ENCODE measurements at regions not wholly inside any gene's neighbourhood (a gene's known extent, or its start where the extent isn't known, plus 50 kb on each side); places are given as distances from the start of the nearest gene placed in this dataset.

DNA sequence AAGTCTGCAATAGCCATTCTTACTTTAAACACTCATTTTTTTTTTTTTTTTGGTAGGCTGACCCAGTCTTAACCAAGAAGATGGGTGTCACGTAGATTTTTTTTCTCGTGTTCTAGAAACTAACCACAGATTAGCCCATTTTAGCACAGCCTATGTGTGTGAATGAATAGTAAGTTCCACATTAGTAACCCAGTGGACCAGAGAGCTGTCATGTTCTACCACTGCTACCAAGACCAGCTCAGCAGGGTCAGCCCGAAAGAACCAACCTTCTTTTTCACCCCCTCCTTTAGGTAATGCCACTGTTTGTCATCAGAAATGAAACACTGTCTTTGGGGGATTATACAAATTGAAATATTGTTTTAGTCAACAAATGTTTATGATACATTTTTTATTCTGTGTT, 221.1 kb upstream of the PLXNA2 start:
- H3F3A ChIP-seq (ENCODE audit: insufficient read depth) = no peaks in the 10 kb centered on the region
- H3K79me2 ChIP-seq (ENCODE audit: insufficient read depth, low read length) = no peaks in the 10 kb centered on the region
- H4K20me1 ChIP-seq (ENCODE audit: low read depth, low read length) = no peaks in the 10 kb centered on the region
- no peaks in the 10 kb centered on the region for H3K27me3 ChIP-seq (ENCODE audit: low read length)
- H3K9me3 ChIP-seq (ENCODE audit: insufficient read depth, low read length) = no peaks in the 10 kb centered on the region
- no peak overlapping the region for H3K9ac ChIP-seq (ENCODE audit: low read length)
- H3K9me2 ChIP-seq (replicated peaks; ENCODE audit: insufficient read depth, low read length) = no peaks in the 10 kb centered on the region; the same call in 1 of the 2 replicates
- H2AFZ ChIP-seq (ENCODE audit: low read depth, low read length, severe bottlenecking) = no peak overlapping the region
- no peak overlapping the region for H3K4me2 ChIP-seq (ENCODE audit: low read depth, low read length, poor library complexity, severe bottlenecking)
- no peaks in the 10 kb centered on the region for H3K36me3 ChIP-seq (ENCODE audit: low read length)
- no peak for TF ChIP-seq EZH2phosphoT487 (conservative IDR thresholded peaks at IDR 0.05; ENCODE audit: low read length)
- TF ChIP-seq, protein P1, sequence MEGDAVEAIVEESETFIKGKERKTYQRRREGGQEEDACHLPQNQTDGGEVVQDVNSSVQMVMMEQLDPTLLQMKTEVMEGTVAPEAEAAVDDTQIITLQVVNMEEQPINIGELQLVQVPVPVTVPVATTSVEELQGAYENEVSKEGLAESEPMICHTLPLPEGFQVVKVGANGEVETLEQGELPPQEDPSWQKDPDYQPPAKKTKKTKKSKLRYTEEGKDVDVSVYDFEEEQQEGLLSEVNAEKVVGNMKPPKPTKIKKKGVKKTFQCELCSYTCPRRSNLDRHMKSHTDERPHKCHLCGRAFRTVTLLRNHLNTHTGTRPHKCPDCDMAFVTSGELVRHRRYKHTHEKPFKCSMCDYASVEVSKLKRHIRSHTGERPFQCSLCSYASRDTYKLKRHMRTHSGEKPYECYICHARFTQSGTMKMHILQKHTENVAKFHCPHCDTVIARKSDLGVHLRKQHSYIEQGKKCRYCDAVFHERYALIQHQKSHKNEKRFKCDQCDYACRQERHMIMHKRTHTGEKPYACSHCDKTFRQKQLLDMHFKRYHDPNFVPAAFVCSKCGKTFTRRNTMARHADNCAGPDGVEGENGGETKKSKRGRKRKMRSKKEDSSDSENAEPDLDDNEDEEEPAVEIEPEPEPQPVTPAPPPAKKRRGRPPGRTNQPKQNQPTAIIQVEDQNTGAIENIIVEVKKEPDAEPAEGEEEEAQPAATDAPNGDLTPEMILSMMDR (IDR thresholded peaks at IDR 0.05; ENCODE audit: insufficient read depth, low read length, poor library complexity, severe bottlenecking) = no peak
- H3K4me3 ChIP-seq (ENCODE audit: insufficient read depth, low read length, poor library complexity, severe bottlenecking) = no peak overlapping the region
- H3K27ac ChIP-seq (ENCODE audit: low read depth, low read length) = no peak overlapping the region

DNA sequence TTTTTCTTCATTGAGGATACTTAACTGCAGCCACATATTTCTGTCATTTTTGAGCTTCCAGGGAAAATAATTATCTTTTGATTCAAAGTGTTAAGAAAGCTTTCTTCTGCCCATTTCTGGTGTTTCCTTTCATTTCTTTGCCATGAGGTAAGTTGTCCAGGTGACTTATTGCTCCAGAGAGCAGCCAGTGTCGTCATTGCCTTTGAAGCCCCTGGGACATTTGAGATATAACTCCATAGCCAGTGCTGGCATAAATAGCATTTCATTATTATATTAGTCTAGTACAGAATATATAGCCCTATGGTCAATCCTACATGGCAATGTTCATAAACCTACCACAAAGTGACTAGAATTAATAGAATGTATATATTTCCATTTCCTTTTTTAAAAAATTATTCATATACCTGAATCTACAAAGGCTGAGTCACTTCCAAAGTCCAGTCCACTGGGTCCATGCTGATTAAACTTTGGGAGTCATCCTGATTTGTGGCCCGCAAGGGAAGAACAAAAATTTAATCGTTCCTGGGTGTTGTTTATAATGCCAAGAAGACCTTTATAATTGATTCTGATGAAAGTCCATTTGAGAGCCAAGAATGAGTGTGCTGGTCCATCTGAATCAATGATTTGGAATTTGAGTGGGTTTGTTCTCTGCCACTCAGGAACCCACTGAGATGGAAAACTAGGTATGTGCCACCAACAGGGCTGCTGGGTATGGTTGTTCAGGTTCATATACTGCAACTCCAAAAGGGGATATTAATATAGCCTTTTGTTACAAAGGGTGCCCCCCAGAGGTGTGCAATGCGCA, 221.8 kb upstream of the PLXNA2 start:
- Histone ChIP-seq H2AFZ (ENCODE audit: low read depth, low read length, severe bottlenecking) (no peak overlapping the region), H3K36me3 (ENCODE audit: low read length) (no peaks in the 10 kb centered on the region), H3K9me2 (replicated peaks; ENCODE audit: insufficient read depth, low read length) (no peaks in the 10 kb centered on the region; the same call in 1 of the 2 replicates), H3F3A (ENCODE audit: insufficient read depth) (no peaks in the 10 kb centered on the region), H3K27ac (ENCODE audit: low read depth, low read length) (no peak overlapping the region), H3K79me2 (ENCODE audit: insufficient read depth, low read length) (no peaks in the 10 kb centered on the region), H3K27me3 (ENCODE audit: low read length) (no peaks in the 10 kb centered on the region), H3K9ac (ENCODE audit: low read length) (no peak overlapping the region), H3K4me2 (ENCODE audit: low read depth, low read length, poor library complexity, severe bottlenecking) (no peak overlapping the region), H4K20me1 (ENCODE audit: low read depth, low read length) (no peaks in the 10 kb centered on the region), H3K4me3 (ENCODE audit: insufficient read depth, low read length, poor library complexity, severe bottlenecking) (no peak overlapping the region), H3K9me3 (ENCODE audit: insufficient read depth, low read length) (no peaks in the 10 kb centered on the region)
- no peak for TF ChIP-seq EZH2phosphoT487 (conservative IDR thresholded peaks at IDR 0.05; ENCODE audit: low read length)
- TF ChIP-seq, protein P1 (IDR thresholded peaks at IDR 0.05; ENCODE audit: insufficient read depth, low read length, poor library complexity, severe bottlenecking) = no peak

DNA sequence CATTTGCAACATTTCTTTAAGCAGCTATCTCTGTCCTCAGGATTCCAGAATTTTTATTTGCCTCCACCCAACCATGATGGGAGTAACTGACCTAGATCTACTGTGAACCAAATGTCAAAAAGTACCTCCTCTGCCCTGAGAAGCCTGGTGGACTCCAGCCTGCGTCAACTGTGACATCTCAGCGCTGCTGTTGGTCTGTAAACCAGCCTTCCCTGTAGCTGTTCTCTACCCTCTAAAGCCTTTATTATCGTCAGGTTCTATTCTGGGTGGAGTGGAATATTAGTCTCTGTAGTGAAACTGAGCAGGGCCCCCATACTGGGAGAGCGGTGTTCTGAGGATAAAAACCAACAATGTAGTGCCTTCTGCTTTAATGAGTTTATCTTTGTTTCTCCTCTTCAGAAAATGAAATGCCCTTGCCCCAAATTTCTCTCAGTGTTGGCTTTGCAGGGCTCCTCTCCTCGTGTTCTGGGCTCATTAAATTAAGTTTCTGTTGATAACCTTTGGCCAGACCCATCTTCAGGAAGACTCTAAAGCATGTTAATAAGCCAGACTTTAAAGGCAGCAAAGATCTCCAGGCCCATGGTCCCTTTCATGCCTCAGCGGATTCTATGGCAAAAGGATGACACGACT, 223.1 kb upstream of the PLXNA2 start:
- Histone ChIP-seq H2AFZ (ENCODE audit: low read depth, low read length, severe bottlenecking) (no peak overlapping the region), H3K9me2 (replicated peaks; ENCODE audit: insufficient read depth, low read length) (no peaks in the 10 kb centered on the region; the same call in 1 of the 2 replicates), H3K27ac (ENCODE audit: low read depth, low read length) (no peak overlapping the region), H4K20me1 (ENCODE audit: low read depth, low read length) (no peaks in the 10 kb centered on the region), H3K79me2 (ENCODE audit: insufficient read depth, low read length) (no peaks in the 10 kb centered on the region), H3K9me3 (ENCODE audit: insufficient read depth, low read length) (no peaks in the 10 kb centered on the region), H3K27me3 (ENCODE audit: low read length) (no peaks in the 10 kb centered on the region), H3F3A (ENCODE audit: insufficient read depth) (no peaks in the 10 kb centered on the region), H3K4me3 (ENCODE audit: insufficient read depth, low read length, poor library complexity, severe bottlenecking) (no peak overlapping the region), H3K9ac (ENCODE audit: low read length) (no peak overlapping the region), H3K4me2 (ENCODE audit: low read depth, low read length, poor library complexity, severe bottlenecking) (no peak overlapping the region), H3K36me3 (ENCODE audit: low read length) (no peaks in the 10 kb centered on the region)
- TF ChIP-seq, protein P1 (IDR thresholded peaks at IDR 0.05; ENCODE audit: insufficient read depth, low read length, poor library complexity, severe bottlenecking) = no peak
- TF ChIP-seq EZH2phosphoT487 (conservative IDR thresholded peaks at IDR 0.05; ENCODE audit: low read length) = no peak

Measured in SU-DHL-6 (cell line).